Liver (tissue), 8 donors: ENCODE measurements at regions not wholly inside any gene's neighbourhood (a gene's known extent, or its start where the extent isn't known, plus 50 kb on each side); places are given as distances from the start of the nearest gene placed in this dataset.

Experiments used
- DNase-seq: peaks from one replicate; pipeline ENCODE4 v3.0.0-alpha.2; 2017; ENCODE audit warnings: low spot score
- H3K27ac ChIP-seq, 2 donors: one replicate each; pipeline ENCODE4 v1.7.0; 2013; ENCODE audit warnings: inconsistent platforms in 2 of 2, low read length in 2 of 2, control low read depth in 1 of 2, low read depth in 1 of 2, mild to moderate bottlenecking in 1 of 2
- H3K27me3 ChIP-seq, 4 donors: one replicate each; pipeline versions ENCODE4 v1.6.1 to v1.7.0; 2013; ENCODE audit warnings: low read length in 3 of 4, inconsistent platforms in 1 of 4, mild to moderate bottlenecking in 1 of 4, moderate library complexity in 1 of 4; ENCODE audit not compliant: control insufficient read depth in 4 of 4, insufficient read depth in 4 of 4
- H3K36me3 ChIP-seq, 4 donors: one replicate each; pipeline versions ENCODE4 v1.6.1 to v1.7.0; 2013; ENCODE audit warnings: low read length in 3 of 4, mild to moderate bottlenecking in 3 of 4, low read depth in 1 of 4, moderate library complexity in 1 of 4; ENCODE audit not compliant: control insufficient read depth in 4 of 4, insufficient read depth in 3 of 4
- H3K4me1 ChIP-seq, 4 donors: one replicate each; pipeline versions ENCODE4 v1.6.1 to v1.7.0; 2013; ENCODE audit warnings: low read length in 3 of 4, mild to moderate bottlenecking in 3 of 4, moderate library complexity in 1 of 4; ENCODE audit not compliant: control insufficient read depth in 4 of 4, insufficient read depth in 4 of 4
- H3K4me3 ChIP-seq, 3 donors: one replicate each; pipeline versions ENCODE4 v1.6.1 to v1.7.0; 2013; ENCODE audit warnings: low read length in 3 of 3, control low read depth in 1 of 3, low read depth in 1 of 3, mild to moderate bottlenecking in 1 of 3
- H3K9ac ChIP-seq, 2 donors: one replicate each; pipeline ENCODE4 v1.7.0; 2013; ENCODE audit warnings: low read length in 2 of 2, mild to moderate bottlenecking in 2 of 2, moderate library complexity in 2 of 2, control low read depth in 1 of 2, low read depth in 1 of 2
- H3K9me3 ChIP-seq, 4 donors: one replicate each; pipeline versions ENCODE4 v1.6.1 to v1.7.0; 2013; ENCODE audit warnings: low read length in 3 of 4; ENCODE audit not compliant: control insufficient read depth in 4 of 4
- EGR1 ChIP-seq, 2 donors: IDR thresholded peaks; 2 replicates each; pipeline ENCODE4 v1.6.1; 2016 to 2018; ENCODE audit warnings: antibody characterized with exemption in 2 of 2, low read depth in 2 of 2
- FOXA1 ChIP-seq: IDR thresholded peaks from 2 replicates; pipeline ENCODE4 v1.6.1; 2016; ENCODE audit warnings: antibody characterized with exemption
- GABPA ChIP-seq, 2 donors: IDR thresholded peaks in 1 of 2; conservative IDR thresholded peaks in 1 of 2; 2 replicates each; pipeline ENCODE4 v1.6.1; 2016; ENCODE audit warnings: antibody characterized with exemption in 2 of 2, mild to moderate bottlenecking in 1 of 2, moderate library complexity in 1 of 2
- HNF4A ChIP-seq, 2 donors: conservative IDR thresholded peaks; 2 replicates each; pipeline ENCODE4 v1.6.1; 2016; ENCODE audit warnings: antibody characterized with exemption in 2 of 2, mild to moderate bottlenecking in 2 of 2
- HNF4G ChIP-seq: IDR thresholded peaks from 2 replicates; pipeline ENCODE4 v1.6.1; 2016; ENCODE audit warnings: antibody characterized with exemption
- RAD21 ChIP-seq, 2 donors: IDR thresholded peaks; 2 replicates each; pipeline ENCODE4 v1.6.1; 2016; ENCODE audit warnings: antibody characterized with exemption in 2 of 2, mild to moderate bottlenecking in 2 of 2
- RXRA ChIP-seq, 2 donors: IDR thresholded peaks; 2 replicates each; pipeline ENCODE4 v1.6.1; 2017 to 2018; ENCODE audit warnings: antibody characterized with exemption in 2 of 2, mild to moderate bottlenecking in 1 of 2
- SP1 ChIP-seq: IDR thresholded peaks from 2 replicates; pipeline ENCODE4 v1.6.1; 2018; ENCODE audit warnings: antibody characterized with exemption, mild to moderate bottlenecking
- TAF1 ChIP-seq: conservative IDR thresholded peaks from 2 replicates; pipeline ENCODE4 v1.6.1; 2016; ENCODE audit warnings: antibody characterized with exemption, mild to moderate bottlenecking
- YY1 ChIP-seq: IDR thresholded peaks from 2 replicates; pipeline ENCODE4 v1.6.1; 2016; ENCODE audit warnings: antibody characterized with exemption, mild to moderate bottlenecking
- WGBS: extraction: QIAGEN DNeasy Blood & Tissue Kit; methylation state at CpG from one replicate; pipeline ENCODE4 v1.1.7; 2013; 5-methylcytosine and 5-hydroxymethylcytosine counted together
- TF ChIP-seq, protein P1 (sequence below): IDR thresholded peaks from 2 replicates; pipeline ENCODE4 v1.6.1; 2016; ENCODE audit warnings: antibody characterized with exemption, mild to moderate bottlenecking
- TF ChIP-seq, protein P2 (sequence below): IDR thresholded peaks from 2 replicates; pipeline ENCODE4 v1.6.1; 2016; ENCODE audit warnings: antibody characterized with exemption
- TF ChIP-seq, protein P3 (sequence below): fragments of 150-350 bp; IDR thresholded peaks from 2 replicates; pipeline ENCODE4 v1.5.1; 2017; ENCODE audit warnings: improper control_type of control experiment, low read depth, low read length; ENCODE audit not compliant: missing input control
- TF ChIP-seq, protein P4 (sequence below): IDR thresholded peaks from 2 replicates; pipeline ENCODE4 v1.6.1; 2016; ENCODE audit warnings: antibody characterized with exemption
- TF ChIP-seq, protein P5 (sequence below): IDR thresholded peaks from 2 replicates; pipeline ENCODE4 v1.6.1; 2016; ENCODE audit warnings: antibody characterized with exemption
- donor health status: healthy.
- donor health status: healthy.
- donor health status: healthy.
- donor health status: healthy.
- donor health status: healthy.

DNA sequence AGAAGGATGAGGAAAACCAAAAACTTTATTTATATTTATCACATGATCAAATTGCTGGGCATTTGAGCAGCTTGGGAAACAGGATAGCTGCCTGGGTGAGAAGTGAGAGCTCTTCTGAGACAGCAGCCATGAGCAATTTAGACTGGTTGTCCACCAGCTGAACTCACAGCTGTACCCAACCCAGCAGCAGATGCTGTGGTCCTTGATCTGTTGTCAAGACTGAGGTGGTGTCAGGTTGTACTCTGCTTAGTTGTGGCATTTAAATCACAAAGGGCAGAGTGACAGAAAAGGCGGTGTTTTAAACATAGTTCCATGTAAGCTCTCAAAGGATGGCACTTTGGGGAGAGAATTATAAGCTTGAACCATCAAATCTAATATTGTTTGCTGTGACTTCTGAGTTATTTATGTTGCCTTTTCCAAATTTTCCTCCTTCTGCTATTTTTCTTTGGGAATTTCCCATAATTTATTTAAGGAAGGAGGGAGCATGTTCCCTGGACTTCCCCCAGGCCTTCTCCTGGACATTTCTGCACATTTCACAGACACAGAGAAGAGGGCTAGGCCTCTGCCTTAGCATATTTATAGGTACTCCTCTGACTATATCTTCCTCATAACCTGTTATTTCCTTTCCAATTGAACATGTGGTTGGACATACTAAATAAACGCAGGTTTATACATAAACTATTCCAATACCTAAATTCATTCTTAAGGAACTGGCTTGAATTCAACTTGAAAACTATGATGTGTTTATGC is 117.7 kb upstream of the FER start:
- Histone ChIP-seq H3K27ac (no peak overlapping the region), H3K9me3 (no peaks in the 10 kb centered on the region), H3K36me3 (no peaks in the 10 kb centered on the region), H3K4me3 (no peak overlapping the region), H3K4me1 (no peaks in the 10 kb centered on the region), H3K27me3 (no peaks in the 10 kb centered on the region), H3K9ac (no peak overlapping the region)
- no peak for DNase-seq
- 94% methylated on average over 2 of the region's 2 CpGs for whole genome bisulfite sequencing
- no peak for TF ChIP-seq FOXA1
- no peak for TF ChIP-seq RXRA (IDR thresholded peaks at IDR 0.05)
- TF ChIP-seq RAD21 (IDR thresholded peaks at IDR 0.05): no peak
- TF ChIP-seq SP1: no peak
- TF ChIP-seq, protein P1, sequence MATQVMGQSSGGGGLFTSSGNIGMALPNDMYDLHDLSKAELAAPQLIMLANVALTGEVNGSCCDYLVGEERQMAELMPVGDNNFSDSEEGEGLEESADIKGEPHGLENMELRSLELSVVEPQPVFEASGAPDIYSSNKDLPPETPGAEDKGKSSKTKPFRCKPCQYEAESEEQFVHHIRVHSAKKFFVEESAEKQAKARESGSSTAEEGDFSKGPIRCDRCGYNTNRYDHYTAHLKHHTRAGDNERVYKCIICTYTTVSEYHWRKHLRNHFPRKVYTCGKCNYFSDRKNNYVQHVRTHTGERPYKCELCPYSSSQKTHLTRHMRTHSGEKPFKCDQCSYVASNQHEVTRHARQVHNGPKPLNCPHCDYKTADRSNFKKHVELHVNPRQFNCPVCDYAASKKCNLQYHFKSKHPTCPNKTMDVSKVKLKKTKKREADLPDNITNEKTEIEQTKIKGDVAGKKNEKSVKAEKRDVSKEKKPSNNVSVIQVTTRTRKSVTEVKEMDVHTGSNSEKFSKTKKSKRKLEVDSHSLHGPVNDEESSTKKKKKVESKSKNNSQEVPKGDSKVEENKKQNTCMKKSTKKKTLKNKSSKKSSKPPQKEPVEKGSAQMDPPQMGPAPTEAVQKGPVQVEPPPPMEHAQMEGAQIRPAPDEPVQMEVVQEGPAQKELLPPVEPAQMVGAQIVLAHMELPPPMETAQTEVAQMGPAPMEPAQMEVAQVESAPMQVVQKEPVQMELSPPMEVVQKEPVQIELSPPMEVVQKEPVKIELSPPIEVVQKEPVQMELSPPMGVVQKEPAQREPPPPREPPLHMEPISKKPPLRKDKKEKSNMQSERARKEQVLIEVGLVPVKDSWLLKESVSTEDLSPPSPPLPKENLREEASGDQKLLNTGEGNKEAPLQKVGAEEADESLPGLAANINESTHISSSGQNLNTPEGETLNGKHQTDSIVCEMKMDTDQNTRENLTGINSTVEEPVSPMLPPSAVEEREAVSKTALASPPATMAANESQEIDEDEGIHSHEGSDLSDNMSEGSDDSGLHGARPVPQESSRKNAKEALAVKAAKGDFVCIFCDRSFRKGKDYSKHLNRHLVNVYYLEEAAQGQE: no peak
- TF ChIP-seq YY1: no peak
- TF ChIP-seq, protein P2, sequence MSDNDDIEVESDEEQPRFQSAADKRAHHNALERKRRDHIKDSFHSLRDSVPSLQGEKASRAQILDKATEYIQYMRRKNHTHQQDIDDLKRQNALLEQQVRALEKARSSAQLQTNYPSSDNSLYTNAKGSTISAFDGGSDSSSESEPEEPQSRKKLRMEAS: no peak
- no peak for TF ChIP-seq HNF4G
- TF ChIP-seq, protein P3, sequence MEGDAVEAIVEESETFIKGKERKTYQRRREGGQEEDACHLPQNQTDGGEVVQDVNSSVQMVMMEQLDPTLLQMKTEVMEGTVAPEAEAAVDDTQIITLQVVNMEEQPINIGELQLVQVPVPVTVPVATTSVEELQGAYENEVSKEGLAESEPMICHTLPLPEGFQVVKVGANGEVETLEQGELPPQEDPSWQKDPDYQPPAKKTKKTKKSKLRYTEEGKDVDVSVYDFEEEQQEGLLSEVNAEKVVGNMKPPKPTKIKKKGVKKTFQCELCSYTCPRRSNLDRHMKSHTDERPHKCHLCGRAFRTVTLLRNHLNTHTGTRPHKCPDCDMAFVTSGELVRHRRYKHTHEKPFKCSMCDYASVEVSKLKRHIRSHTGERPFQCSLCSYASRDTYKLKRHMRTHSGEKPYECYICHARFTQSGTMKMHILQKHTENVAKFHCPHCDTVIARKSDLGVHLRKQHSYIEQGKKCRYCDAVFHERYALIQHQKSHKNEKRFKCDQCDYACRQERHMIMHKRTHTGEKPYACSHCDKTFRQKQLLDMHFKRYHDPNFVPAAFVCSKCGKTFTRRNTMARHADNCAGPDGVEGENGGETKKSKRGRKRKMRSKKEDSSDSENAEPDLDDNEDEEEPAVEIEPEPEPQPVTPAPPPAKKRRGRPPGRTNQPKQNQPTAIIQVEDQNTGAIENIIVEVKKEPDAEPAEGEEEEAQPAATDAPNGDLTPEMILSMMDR: no peak
- TF ChIP-seq EGR1 (IDR thresholded peaks at IDR 0.05; ENCODE audit: low read depth in 2 of 2): no peak
- TF ChIP-seq GABPA (IDR thresholded peaks at IDR 0.05 in 1 of 2, conservative IDR thresholded peaks at IDR 0.05 in 1 of 2): no peak

DNA sequence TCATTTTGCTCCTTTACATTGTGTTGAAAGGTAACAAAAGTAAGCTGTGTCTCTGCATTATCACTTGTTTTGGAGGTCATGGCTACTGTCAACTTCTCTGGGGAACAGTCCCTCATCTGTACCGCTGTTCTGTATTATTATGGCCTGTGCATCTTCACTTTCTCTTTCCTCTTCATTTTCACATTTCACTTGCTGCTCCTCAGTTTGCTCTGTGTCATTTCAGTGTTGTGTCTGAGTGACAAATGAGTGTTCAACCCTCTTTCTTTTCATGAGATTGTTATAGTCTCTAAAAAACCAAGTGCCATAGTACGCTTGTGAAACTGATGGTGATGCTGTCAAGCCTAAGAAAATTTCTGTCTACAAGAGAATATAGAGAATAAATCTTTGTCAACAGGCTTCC is 122.0 kb upstream of the FER start:
- no peak overlapping the region for H3K9ac ChIP-seq
- WGBS: 98% methylated on average over 2 of the region's 2 CpGs
- no peaks in the 10 kb centered on the region for H3K36me3 ChIP-seq
- no peak overlapping the region for H3K27ac ChIP-seq
- TF ChIP-seq, protein P1: no peak
- TF ChIP-seq RXRA (IDR thresholded peaks at IDR 0.05) (no peak), FOXA1 (no peak), HNF4A (conservative IDR thresholded peaks at IDR 0.05) (no peak), TAF1 (no peak), RAD21 (IDR thresholded peaks at IDR 0.05) (no peak), YY1 (no peak), GABPA (IDR thresholded peaks at IDR 0.05 in 1 of 2, conservative IDR thresholded peaks at IDR 0.05 in 1 of 2) (no peak), EGR1 (IDR thresholded peaks at IDR 0.05; ENCODE audit: low read depth in 2 of 2) (no peak), HNF4G (no peak), SP1 (no peak)
- TF ChIP-seq, protein P4, sequence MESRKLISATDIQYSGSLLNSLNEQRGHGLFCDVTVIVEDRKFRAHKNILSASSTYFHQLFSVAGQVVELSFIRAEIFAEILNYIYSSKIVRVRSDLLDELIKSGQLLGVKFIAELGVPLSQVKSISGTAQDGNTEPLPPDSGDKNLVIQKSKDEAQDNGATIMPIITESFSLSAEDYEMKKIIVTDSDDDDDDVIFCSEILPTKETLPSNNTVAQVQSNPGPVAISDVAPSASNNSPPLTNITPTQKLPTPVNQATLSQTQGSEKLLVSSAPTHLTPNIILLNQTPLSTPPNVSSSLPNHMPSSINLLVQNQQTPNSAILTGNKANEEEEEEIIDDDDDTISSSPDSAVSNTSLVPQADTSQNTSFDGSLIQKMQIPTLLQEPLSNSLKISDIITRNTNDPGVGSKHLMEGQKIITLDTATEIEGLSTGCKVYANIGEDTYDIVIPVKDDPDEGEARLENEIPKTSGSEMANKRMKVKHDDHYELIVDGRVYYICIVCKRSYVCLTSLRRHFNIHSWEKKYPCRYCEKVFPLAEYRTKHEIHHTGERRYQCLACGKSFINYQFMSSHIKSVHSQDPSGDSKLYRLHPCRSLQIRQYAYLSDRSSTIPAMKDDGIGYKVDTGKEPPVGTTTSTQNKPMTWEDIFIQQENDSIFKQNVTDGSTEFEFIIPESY: no peak
- TF ChIP-seq, protein P5, sequence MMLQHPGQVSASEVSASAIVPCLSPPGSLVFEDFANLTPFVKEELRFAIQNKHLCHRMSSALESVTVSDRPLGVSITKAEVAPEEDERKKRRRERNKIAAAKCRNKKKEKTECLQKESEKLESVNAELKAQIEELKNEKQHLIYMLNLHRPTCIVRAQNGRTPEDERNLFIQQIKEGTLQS: no peak
- TF ChIP-seq, protein P3: no peak
- TF ChIP-seq, protein P2: no peak
- no peak overlapping the region for H3K4me3 ChIP-seq
- no peaks in the 10 kb centered on the region for H3K4me1 ChIP-seq
- H3K9me3 ChIP-seq: no peaks in the 10 kb centered on the region
- no peaks in the 10 kb centered on the region for H3K27me3 ChIP-seq
- no peak for DNase-seq
